ENCODE measurements at regions not wholly inside any gene's neighbourhood (a gene's known extent, or its start where the extent isn't known, plus 50 kb on each side); places are given as distances from the start of the nearest gene placed in this dataset.
"Not testable (repeated sequence)": the region's sequence is repeated elsewhere in the genome, so short reads cannot be mapped to it uniquely, and the experiment has no call there.

DNA sequence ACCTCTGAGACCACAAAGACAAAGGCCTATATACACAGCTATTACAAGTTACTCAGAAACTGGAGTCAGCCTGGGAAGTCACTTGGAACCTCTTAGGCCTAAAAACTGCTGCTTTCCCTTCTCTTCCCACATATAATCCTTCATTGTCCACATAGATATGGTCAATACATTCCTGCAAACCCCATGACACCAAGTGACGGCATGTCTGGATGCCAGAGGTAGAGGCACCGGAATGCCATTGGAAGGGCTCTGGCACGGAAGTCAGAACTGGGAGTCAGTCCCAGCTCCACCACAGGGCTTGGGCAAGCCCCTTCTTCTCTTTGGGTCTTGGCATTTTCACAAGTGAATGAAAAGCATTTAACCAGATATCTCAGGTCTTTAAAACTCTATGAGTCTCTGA, 204.7 kb downstream of the MATN1 start:
- no peak for ATAC-seq (replicated peaks)
- no peak overlapping the region for H3K27ac Mint-ChIP-seq
- no peak overlapping the region for H3K4me3 Mint-ChIP-seq
- DNase-seq, result no peak
- peaks cover 19 to 38% of the 10 kb centered on the region in 2 donors for H3K27me3 Mint-ChIP-seq
- no peaks in the 10 kb centered on the region for H3K4me1 Mint-ChIP-seq
- no peaks in the 10 kb centered on the region for H3K9me3 Mint-ChIP-seq
- no peaks in the 10 kb centered on the region for H3K36me3 Mint-ChIP-seq

- Mint-ChIP-seq H3K27me3 (peaks cover 19 to 38% of the 10 kb centered on the region in 2 donors), H3K27ac (no peak overlapping the region), H3K9me3 (no peaks in the 10 kb centered on the region), H3K36me3 (no peaks in the 10 kb centered on the region), H3K4me3 (no peak overlapping the region), H3K4me1 (no peaks in the 10 kb centered on the region)
- ATAC-seq (replicated peaks) (no peak), DNase-seq (no peak)
These were observed 205.2 kb downstream of the MATN1 start for GRCh38 chr1:30518186-30518585.

DNA sequence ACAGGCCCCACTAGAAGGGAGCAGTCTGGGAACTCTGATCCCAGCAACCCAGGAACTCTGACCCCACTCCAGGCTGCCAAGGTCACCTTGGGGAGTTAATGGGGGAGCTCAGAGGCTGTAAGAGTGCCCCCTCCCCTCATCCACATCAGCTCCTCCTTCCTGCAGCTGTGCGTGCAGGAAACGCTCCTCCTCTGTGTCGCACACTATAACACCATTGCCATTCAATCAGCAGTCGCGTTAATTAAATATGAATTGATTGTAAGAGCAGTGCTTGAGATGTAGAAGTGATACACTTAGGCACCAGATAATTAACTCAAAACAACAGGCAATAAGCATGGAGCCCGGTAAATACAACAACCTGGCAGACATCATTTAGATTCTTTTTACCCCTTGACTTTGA, 205.7 kb downstream of the MATN1 start:
- H3K27me3 Mint-ChIP-seq, result peaks cover 14 to 36% of the 10 kb centered on the region in 2 donors
- ATAC-seq (replicated peaks); H3K4me3 Mint-ChIP-seq; H3K9me3 Mint-ChIP-seq; H3K4me1 Mint-ChIP-seq; DNase-seq; H3K27ac Mint-ChIP-seq; H3K36me3 Mint-ChIP-seq: not testable (repeated sequence)

DNA sequence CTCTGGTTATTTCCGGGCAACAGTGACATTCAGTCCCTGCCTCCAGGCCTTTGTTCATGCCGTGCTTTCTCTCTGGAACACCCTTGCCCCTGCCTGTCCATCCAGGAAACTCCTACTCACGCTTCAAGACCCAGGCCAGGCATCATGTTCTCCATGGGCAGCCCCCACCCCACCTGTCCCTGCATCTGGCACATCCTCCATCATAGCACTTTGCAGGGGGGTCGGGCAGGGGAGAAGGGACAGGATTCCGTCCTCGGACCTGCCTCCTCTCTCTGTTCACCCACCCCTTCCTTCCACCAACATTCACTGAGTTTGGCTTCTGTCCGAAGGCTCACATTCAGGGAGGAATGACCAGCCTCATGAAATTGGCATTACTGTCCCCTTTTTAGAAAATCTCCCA, 206.1 kb downstream of the MATN1 start:
- DNase-seq; H3K4me3 Mint-ChIP-seq; H3K27ac Mint-ChIP-seq; H3K9me3 Mint-ChIP-seq; H3K4me1 Mint-ChIP-seq; H3K36me3 Mint-ChIP-seq; ATAC-seq (replicated peaks): not testable (repeated sequence)
- H3K27me3 Mint-ChIP-seq, result peaks cover 10 to 36% of the 10 kb centered on the region in 2 donors

GRCh38 chr1:30516485-30516858, 206.9 kb downstream of the MATN1 start:
- no peaks in the 10 kb centered on the region for H3K4me1 Mint-ChIP-seq
- DNase-seq (no peak), ATAC-seq (replicated peaks) (no peak)
- no peaks in the 10 kb centered on the region for H3K36me3 Mint-ChIP-seq
- no peaks in the 10 kb centered on the region for H3K9me3 Mint-ChIP-seq
- no peak overlapping the region for H3K27ac Mint-ChIP-seq
- H3K27me3 Mint-ChIP-seq, result peaks cover 4 to 29% of the 10 kb centered on the region in 2 donors
- no peak overlapping the region for H3K4me3 Mint-ChIP-seq

GRCh38 chr1:30515755-30516484, 207.5 kb downstream of the MATN1 start:
- Mint-ChIP-seq H3K9me3 (no peaks in the 10 kb centered on the region), H3K27ac (no peak overlapping the region), H3K4me3 (no peak overlapping the region), H3K27me3 (peaks cover 0 to 23% of the 10 kb centered on the region in 2 donors), H3K4me1 (no peaks in the 10 kb centered on the region), H3K36me3 (no peaks in the 10 kb centered on the region)
- DNase-seq (no peak), ATAC-seq (replicated peaks) (no peak)

DNA sequence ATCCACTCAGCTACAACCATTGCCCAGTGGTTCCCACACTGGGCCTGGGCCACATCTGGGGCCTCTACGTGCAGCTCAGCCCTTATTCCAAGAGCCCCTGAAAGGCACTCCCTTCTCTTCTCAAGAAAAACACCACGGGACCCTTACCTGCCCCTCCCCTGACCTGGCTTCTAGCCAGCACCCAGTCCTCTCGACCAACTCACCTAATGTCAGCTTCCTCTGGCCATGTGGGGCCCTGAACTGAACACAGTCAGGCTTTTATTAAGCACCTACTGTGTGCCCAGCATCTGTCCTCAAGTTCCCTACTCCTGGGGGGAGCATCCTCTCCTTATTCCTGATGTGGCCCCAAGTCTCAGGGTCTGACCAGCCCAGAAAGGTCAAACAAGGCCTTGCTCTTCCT, 208.4 kb downstream of the MATN1 start:
- Mint-ChIP-seq H3K4me3 (no peak overlapping the region), H3K4me1 (no peaks in the 10 kb centered on the region), H3K9me3 (no peaks in the 10 kb centered on the region), H3K27me3 (peaks cover 0 to 19% of the 10 kb centered on the region in 2 donors), H3K36me3 (no peaks in the 10 kb centered on the region), H3K27ac (no peak overlapping the region)
- ATAC-seq (replicated peaks) (no peak), DNase-seq (no peak)

DNA sequence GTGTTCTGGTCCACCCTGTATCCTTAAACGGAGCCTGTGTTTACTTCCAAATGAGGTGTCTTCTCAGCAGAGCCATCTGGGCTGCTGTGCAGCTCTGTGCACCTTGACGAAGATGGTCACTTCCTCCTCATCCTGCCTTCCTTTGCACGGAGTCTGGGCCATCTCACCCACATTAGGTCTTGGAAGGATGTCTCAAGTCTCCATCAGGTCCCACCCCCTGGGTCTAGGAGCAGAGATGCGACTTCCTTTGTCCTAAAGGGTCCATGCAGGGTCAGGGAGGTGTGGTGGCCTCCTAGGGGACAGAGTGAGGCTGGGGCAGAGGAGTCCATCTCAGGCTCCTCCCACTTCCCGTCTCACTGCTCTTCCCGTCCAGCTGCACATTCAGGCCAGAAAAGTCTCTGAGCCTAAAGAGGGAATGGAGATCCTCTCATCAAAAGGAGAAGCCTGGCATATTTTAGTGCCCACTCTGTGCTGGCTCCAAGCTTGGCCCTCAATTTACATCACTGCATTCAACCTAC, 209.2 kb downstream of the MATN1 start:
- Mint-ChIP-seq H3K27me3 (peaks cover 3 to 23% of the 10 kb centered on the region in 2 donors), H3K9me3 (no peaks in the 10 kb centered on the region), H3K27ac (no peak overlapping the region), H3K4me1 (no peaks in the 10 kb centered on the region), H3K4me3 (no peak overlapping the region), H3K36me3 (no peaks in the 10 kb centered on the region)
- no peak for ATAC-seq (replicated peaks)
- no peak for DNase-seq

GRCh38 chr1:30513396-30514136, 209.8 kb downstream of the MATN1 start:
- Mint-ChIP-seq H3K4me1 (no peaks in the 10 kb centered on the region), H3K27ac (no peak overlapping the region), H3K27me3 (peaks cover 5 to 29% of the 10 kb centered on the region in 2 donors), H3K36me3 (no peaks in the 10 kb centered on the region), H3K4me3 (no peak overlapping the region), H3K9me3 (no peaks in the 10 kb centered on the region)
- ATAC-seq (replicated peaks) (no peak), DNase-seq (no peak)

DNA sequence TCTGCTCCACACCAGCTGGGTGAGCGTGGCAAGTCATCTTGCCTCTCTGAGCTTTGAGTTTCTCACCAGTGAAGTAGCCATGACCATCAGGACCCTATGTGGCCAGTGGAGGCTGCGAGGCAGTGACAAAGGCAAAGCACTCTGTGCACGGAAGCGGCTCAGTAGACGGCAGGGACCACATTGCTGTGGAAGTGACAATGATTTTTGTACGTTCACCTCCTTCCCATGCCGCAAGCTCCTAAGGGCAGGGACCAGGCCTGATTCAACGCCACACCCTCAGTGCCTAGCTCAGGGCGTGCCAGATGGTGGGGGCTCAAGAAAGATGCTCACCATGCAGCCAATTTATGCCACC, 210.5 kb downstream of the MATN1 start:
- Mint-ChIP-seq H3K4me3 (no peak overlapping the region), H3K27ac (no peak overlapping the region), H3K9me3 (no peaks in the 10 kb centered on the region), H3K36me3 (no peaks in the 10 kb centered on the region), H3K27me3 (peaks cover 9 to 36% of the 10 kb centered on the region in 2 donors), H3K4me1 (no peaks in the 10 kb centered on the region)
- no peak for DNase-seq
- ATAC-seq (replicated peaks), result no peak

- Mint-ChIP-seq H3K27me3 (peaks cover 9 to 34% of the 10 kb centered on the region in 2 donors), H3K9me3 (no peaks in the 10 kb centered on the region), H3K36me3 (no peaks in the 10 kb centered on the region), H3K27ac (no peak overlapping the region), H3K4me3 (no peak overlapping the region), H3K4me1 (no peaks in the 10 kb centered on the region)
- DNase-seq, result no peak
- ATAC-seq (replicated peaks), result no peak
These were observed 211.1 kb downstream of the MATN1 start for GRCh38 chr1:30511991-30512913.

DNA sequence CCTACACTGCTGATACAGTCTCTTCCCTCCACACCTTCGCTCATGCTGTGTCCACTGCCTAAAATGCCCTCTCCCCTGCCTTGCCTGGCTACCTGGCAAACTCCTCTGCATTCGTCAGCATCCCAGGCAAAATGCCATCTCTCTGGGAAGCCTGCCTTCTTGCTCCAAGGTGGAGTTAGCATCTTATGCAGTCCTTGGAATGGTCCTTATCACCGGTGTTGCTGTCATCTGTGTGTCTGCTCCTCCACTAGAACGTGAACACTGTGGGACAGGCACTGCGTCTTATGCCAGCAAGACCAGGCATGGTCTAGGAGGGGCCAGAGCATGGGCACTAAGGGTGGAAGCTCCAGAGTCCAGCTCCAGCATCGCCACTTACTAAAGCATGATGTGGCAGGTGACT, 211.8 kb downstream of the MATN1 start:
- DNase-seq, result no peak
- H3K4me3 Mint-ChIP-seq, result no peak overlapping the region
- no peaks in the 10 kb centered on the region for H3K9me3 Mint-ChIP-seq
- H3K27me3 Mint-ChIP-seq, result peaks cover 9 to 32% of the 10 kb centered on the region in 2 donors
- H3K27ac Mint-ChIP-seq, result no peak overlapping the region
- ATAC-seq (replicated peaks), result no peak
- H3K36me3 Mint-ChIP-seq, result no peaks in the 10 kb centered on the region
- H3K4me1 Mint-ChIP-seq, result no peaks in the 10 kb centered on the region

DNA sequence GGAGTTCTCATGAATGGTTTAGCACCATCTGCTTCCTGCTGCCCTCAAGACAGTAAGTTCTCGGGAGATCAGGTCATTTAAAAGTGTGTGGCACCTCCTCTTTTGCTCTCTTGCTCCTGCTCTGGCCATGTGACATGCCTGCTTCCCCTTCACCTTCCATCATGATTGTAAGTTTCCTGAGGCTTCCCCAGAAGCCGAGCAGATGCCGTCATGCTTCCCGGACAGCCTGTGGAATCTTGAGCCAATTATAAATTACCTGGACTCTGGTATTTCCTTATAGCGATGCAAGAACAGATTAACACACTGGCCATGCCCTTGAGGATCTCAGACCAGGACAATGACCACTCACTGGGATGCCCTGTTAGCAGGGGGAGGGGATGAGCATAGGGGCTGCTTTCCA, 212.3 kb downstream of the MATN1 start:
- H3K4me3 Mint-ChIP-seq, result no peak overlapping the region
- ATAC-seq (replicated peaks), result no peak
- H3K4me1 Mint-ChIP-seq, result no peaks in the 10 kb centered on the region
- no peaks in the 10 kb centered on the region for H3K9me3 Mint-ChIP-seq
- no peaks in the 10 kb centered on the region for H3K36me3 Mint-ChIP-seq
- peaks cover 12 to 32% of the 10 kb centered on the region in 2 donors for H3K27me3 Mint-ChIP-seq
- H3K27ac Mint-ChIP-seq, result no peak overlapping the region
- DNase-seq, result no peak

DNA sequence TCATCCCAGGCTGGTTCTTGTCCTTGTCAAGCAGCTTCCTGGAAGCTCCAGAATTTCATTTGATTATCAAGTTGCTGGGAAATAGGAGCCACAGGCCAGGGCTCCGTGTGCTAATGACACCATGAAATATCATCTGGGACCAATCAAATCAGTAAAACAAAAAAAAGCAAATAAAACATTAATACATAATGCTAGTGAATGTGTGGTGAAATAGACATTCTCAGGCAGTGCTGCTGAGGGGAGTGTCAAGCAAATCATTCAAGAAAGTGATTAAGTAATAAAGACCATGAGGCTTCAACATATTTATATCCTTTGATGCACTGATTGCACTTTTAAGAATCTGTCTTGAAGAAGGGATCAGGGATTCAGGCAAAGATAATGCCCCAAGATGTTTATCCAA, 213.7 kb downstream of the MATN1 start:
- Mint-ChIP-seq H3K4me3 (no peak overlapping the region), H3K27me3 (peaks cover 19 to 25% of the 10 kb centered on the region in 2 donors), H3K9me3 (no peaks in the 10 kb centered on the region), H3K36me3 (no peaks in the 10 kb centered on the region), H3K27ac (no peak overlapping the region), H3K4me1 (no peaks in the 10 kb centered on the region)
- no peak for ATAC-seq (replicated peaks)
- DNase-seq, result no peak
